NCI-H2107 treated with DMSO at 0.1 percent for 48 hours (cell line): ENCODE measurements at regions not wholly inside any gene's neighbourhood (a gene's known extent, or its start where the extent isn't known, plus 50 kb on each side); places are given as distances from the start of the nearest gene placed in this dataset.

ENCODE experiments used
- DNase-seq: peaks from one replicate; lab custom pipeline; 2025; ENCODE audit not compliant: unreplicated experiment; lab: John Stamatoyannopoulos, UW

DNA sequence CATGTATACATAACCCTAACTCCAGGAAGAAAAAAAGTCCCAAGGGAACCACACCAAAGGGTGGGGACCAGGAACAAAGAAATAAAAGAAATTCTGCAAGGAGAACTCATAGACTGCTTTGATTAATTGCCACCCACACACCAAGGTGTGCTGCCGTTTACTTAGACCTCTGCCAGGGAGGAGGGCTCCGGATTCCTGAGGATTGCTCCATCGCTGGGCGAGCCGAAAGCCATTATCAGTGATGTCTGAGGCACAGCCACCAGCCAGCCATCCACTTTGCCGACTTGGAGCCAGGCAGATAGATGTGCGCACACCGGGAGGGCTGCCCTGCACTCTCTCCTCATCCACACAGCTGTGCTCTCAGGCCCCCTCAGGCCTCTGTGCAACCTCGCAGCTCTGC, 272.7 kb upstream of the FOXQ1 start:
- no peak for DNase-seq

DNA sequence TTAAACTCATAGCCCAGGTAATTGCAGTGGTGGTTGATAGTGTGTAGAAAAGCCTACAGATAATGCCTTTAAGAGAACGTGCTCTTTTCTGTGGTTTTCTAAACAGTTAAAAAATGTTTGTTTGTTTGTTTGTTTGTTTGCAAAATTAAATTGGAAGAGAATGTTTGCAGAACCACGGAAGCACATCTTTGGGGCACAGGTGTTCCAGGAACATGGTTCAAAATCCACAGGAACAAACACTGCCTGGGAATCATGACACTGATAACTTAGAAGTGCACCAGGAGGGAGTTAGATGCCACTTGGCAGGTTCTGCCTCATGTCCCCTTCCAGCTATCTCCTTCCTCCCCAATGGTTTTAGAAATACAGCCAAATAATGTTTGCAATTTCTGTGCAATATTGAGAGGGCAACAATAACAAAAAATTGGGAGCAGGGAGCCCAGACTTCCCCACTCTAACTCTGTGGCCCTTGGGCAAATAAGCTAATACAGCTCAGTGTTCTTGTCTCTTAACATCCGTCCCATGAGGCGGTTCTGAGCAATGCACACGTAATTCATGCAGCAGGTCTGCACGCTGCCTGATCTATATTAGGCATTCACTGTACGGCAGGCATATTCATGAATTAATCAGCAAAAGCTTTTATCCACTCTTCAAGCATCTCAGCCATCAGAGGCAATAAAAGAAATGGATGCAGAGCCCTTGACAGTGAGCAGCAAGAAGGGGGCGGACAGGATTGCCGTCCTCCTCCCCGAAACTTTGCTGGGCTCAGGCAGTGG, 274.3 kb upstream of the FOXQ1 start:
- DNase-seq, result no peak

DNA sequence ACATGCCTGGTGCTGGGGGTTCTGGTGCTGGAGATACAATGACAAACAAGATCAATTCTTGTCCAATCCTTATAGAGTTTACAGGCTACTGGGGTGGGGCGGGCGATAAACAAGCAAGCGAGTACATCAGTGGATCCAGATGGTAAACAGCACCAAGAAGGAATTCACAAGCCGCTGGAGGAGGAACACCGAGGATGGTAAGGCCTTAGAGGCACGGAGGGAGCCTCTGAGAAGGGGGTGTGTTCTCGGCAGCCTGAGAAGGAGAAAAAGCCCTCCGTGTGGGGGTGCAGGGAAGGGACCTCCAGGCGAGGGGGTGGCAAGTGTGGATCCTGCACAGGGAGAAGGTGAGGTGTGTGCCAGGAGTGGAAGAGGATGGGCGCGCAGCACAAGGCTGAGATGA, 276.5 kb upstream of the FOXQ1 start:
- no peak for DNase-seq

DNA sequence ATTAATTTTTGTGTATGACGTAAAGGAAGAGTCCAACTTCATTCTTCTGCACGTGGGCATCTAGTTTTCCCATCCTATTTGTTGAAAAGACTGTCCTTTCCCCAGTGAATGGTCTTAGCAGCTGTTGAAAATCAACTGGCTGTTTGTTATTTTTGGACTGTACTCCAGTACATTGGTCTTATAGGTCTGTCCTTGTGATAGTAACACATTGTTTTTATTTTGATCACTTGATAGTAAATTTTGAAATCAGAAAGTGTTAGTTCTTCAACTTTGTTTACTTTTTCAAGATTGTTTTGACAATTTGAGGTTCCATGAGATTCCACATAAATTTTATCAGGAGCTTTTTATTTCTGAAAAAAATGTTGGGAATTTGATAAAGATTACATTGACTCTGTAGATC, 280.2 kb upstream of the FOXQ1 start:
- no peak for DNase-seq

DNA sequence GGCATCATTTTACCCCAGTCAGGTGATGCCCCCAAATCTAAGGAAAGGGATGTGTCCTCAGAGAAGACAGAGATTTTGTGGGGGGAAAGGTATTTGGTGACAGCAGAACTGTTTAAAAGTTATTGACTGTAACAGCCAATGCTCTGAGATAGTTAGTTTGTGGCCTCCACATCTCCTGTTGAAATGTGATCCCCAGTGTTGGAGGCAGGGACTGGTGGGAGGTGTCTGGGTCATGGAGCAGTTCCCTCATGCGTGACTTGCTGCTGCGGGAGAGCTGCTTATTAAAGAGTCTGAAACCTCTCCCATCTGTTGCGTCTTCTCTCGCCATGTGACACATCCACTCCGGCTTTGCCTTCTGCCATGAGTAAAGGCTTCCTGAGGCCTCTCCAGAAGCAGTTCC, 282.8 kb upstream of the FOXQ1 start:
- DNase-seq, result no peak

DNA sequence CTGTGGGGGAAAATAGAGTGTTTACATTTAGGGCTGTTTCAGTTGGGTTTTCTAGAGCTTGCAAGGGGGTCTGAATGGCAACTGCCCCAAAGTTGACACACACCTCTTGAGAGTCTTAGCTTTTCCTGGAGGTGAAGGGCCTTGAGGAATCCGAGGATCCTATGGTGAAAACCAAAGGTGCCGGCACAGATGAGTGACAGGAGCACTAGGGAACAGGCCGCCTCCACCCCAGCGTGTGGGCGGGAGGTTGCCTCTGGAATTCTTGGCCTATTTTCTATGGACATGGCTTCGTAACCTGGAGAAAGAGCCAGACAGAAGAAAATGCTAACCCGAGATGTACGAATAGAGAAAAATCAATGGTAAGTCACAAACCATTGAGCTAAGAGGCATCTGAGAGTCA, 283.2 kb upstream of the FOXQ1 start:
- no peak for DNase-seq

DNA sequence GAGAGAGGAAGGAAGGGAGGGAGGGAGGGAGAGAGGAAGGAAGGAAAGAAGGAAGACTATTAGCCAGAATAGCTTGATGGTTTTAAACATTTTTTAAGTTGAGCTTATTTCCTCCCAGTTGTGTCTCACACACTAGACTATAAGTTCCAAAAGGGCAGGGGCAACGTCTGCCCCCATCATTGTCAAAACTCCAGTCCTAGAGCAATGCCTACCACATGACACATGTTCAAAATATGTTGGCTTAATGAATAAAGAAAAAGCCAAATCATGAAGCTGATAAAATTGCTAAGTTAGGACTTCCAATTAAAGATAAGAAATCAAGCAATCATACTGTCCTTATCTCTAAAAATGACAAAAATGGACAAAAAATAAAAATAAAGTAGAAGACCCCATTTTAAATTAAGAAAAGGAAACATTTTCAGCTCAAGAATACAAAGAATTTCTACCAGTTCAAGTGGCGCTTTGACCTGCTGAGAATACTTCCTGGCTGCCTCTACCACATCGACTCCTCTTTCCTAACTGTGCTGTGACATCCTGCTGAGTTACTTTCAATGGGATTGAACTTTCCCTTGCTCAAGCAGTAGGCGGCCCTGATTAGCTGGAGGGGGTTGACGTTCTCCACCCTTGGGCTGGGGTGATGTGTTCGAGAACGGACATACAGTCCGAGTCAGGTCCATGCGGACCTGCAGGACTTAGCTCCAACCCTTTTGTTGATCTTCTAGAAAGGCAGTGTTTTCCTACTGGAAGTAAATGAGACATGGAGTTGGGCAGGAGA, 283.9 kb upstream of the FOXQ1 start:
- no peak for DNase-seq

DNA sequence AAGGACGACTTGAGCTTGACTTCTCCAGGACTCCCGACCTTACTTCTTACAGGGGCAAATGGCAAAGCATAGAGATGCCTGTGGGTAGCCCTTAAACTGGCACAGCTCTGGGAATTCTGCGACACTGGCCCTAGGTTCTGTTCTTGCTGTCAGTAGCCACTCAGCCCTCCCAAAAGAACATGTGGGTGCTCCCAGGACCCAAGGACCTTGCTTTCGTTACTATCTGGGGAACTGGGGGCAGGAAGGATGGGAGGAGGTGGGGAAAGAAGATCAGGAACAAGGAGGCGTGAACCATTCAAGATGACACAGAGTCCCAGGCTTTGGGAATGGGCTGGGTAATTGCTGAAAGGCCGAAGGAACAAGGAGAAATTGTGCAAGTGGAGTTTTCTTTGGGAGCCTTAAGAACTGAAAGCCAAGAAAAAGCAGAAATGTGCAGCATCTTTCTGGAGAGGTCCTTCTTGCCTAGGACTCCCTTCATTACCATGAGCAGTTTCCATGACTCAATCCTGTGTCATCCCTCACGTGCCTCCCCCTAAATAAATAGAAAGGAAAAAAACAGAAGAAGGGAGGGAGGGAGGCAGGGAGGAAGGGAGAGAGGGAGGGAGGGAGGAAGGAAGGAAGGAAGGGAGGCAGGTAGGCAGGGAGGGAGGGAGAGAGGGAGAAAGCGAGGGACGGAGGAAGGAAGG, 284.6 kb upstream of the FOXQ1 start:
- DNase-seq, result no peak

DNA sequence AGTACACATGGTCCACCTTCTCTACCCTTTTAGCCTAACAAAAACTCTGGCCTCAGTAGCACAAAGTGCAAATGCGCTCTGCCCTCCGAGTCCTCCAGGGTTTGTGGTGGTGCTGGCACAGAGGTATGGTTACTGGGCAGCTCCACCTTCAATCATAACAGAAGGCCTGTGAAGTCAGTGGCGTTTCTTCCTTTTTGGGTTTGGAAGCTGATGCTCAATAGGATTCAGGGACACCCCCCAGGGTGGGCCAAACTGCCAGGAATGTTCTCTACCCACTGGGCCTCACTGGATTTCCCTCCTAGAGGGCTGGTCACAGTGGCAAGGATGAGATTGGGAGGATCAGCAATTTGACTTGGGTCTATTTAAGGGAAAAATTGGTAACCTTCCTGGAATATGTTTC, 286.1 kb upstream of the FOXQ1 start:
- no peak for DNase-seq

DNA sequence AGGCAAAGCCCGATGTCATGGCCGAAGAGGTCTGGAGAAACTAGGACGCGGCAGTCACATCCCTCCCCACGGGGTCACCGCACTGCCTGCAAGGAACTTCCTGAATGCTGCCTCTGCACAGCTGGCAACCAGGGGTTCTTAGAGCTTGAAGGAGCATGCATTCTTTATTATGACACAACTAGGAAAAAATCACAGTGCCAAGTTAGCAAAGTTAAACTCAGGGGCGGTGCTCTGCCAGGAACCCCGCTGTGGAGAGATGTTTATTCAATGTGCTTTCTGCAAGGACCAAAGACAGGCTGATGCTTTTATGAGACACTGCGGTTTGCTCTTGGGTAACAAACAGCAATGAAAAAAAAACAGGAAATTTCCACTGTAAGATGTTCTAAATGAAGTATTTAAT, 287.3 kb upstream of the FOXQ1 start:
- no peak for DNase-seq

DNA sequence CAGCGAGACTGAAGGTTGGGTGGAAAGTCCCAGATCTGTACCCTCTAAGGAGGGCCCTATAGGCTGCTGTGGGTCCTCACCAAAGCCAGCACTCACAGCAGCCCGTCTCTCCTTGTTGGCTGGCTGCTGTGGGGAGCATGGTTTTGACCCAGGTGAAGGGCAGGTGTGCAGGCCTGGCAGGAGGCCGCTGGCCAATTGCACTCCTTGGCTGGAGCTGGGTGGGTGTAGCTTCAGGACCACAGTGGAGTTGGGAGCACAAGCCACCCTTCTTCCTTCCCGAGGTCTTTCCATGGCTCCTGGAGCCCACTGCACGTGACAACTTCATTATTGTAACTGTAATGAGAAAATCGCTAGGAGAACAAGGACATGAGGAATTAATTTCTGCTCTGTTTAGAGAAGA, 287.7 kb upstream of the FOXQ1 start:
- DNase-seq, result no peak

DNA sequence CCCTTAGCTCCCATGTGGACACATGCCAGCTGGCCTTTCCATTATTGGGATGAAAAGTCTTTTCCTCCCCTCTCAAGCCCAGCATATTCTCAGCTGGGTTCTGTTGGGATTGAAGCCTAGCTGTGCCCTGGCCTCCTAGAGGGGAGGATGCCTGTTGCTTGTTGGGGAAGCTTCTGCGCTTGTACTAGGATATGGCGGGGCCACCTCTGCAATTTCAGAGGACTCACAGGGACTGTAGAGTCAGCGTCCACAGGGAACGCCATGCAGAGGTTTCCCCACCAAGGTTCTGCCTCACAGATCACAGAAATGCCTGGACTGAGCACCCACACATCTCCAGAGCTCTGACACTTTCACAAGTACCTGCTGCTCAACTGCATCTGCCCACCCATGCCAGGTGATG, 288.7 kb upstream of the FOXQ1 start:
- DNase-seq, result no peak

DNA sequence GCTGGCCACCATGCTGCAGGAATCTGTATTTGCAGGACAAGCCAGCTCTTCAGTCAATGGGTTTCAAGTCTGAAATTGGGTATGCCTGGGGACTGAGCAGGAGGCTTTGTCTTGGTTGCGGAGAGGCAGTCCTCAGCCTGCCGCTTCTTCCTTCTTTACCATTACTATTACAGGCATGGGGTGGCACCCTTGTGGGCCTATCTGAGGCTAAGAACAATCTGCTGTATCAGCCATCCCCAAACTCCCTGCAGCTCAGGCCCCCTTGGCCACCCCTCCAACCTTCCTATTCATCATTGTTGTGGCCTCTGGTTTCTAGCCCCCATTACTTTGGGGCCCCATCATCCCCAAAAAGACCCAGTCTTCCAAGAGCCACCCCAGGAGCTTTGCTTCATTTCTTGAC, 289.2 kb upstream of the FOXQ1 start:
- DNase-seq, result no peak

DNA sequence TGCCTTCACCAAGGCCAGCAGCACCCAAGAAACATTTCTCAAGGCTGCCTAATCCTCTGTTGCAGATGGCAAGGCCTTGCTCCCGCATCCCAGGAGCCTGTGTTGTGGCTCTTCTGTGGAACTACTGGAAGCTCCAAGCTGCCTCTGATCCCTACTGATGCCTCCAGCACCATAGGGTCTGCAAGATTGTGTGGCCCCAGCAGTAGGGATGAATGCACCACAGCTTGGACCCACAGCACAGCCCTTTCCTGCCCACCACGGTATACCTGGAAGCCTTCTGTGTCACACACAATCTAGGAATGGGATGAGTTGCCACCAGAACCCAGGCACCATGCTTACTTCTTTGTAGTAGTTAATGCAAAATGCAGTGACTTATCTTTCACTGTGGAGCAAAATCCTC, 291.1 kb upstream of the FOXQ1 start:
- DNase-seq, result no peak

DNA sequence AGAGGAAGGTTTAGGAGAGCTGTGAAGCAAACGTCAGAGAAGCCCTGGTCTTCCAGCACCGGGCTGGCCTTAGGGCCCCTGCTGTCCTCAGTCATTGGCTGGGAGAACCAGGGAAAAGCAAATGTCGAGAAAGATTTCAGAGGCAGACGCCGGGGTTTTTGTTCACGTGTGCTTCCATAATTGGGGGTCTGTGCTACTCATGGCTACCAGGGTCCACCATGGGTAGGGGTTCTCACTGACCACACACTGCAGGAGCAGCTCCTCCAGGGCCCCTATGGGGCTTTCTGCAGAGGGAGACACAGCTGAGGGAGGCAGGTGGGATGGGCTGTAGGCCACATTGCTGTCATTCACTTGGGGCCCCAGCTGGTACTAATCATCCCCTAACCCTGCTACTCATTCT, 291.8 kb upstream of the FOXQ1 start:
- DNase-seq, result no peak

DNA sequence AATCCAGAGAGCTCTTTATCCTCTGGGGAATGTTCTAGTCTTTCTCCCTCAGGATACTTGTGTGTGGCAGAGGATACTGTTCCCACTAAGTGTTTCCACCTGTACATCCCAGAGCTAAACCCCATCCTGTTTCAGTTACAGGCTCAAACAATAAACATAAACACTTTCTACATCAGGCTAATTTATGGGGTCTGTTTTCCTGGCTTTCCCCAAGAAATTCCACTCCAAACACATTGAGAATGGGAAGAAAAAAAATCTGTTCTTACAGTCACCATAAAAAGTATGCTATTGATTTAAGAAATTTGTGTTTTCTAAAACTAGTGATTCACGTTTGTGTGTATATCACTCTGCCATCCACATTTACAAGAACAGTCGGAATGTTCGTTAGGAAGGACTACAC, 293.9 kb upstream of the FOXQ1 start:
- DNase-seq, result no peak

DNA sequence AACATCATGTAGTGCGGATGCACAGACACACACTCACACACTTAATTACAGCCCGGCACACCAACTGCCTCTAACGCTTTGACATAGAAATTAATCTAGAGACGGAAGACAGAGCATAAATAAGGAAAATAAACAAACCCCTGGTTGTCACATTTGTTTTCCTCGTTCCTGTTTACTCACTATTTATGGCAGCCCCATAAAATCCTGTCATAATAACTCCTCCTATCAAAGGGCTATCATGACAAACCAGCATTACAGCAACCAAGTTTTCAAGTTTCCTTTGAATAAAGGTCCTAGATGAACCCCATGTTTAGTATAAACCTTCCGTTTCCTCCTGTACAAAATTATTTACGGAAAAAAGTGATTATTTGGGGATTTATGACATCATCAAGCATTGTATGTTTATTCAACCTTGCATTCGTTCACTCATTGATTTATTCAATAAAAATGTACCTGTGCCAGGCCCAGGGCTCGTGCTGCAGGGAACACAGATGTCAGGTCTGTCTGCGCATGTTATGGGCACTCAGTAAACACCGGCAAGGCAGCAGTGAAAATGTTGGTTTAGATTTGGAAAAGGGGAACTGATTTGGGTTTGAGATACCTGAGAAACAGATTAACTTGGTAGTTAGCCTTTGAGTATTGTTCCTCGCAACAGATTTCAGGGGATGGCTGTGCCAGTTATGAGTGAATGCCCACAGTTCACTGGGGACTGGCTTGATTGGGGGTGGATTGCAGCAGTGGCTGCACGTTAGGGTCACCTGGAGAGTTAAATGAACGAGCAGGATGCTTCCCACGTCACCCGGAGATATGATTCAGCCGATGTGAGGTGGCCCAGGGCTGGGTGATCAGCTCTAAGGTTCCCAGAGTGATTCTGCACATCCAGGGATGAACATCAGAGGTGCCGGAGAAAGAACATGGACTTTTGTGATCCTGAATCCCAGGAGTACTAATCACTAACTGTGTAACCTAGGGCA, 295.3 kb upstream of the FOXQ1 start:
- no peak for DNase-seq

DNA sequence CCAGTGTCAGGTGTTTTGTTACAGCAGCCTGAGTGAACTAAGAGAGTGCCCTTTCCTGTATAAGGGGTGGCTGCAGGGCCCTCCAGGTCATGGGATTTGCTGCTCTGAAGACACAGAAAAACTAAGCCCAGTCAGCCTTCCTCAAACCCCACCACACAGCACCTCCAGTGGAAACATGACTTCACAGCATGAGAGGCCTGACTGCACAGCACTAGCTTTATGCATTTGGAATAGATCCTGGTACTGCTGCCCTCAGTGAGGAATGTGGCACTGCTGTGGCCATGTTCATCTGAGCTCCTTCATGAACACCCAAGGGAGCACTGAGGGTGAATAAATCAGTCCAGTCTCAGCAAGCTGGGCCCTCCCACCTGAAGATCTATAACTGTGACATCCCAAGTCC, 296.1 kb upstream of the FOXQ1 start:
- no peak for DNase-seq

DNA sequence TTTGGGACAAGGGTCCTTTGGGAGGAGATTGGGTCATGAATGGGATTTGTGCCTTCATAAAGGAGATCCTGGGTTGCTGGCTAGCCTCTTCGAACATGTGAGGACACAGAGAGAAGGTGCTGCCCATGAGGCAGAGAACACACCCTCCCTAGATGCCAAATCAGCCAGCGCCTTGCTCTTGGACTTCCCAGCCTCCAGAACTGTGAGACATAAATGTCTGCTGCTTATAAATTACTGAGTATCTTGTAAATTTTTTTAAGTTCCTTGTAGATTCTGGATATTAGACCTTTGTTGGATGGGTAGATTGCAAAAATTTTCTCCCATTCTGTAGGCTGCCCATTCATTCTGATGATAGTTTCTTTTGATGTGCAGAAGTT, 297.5 kb upstream of the FOXQ1 start:
- no peak for DNase-seq

DNA sequence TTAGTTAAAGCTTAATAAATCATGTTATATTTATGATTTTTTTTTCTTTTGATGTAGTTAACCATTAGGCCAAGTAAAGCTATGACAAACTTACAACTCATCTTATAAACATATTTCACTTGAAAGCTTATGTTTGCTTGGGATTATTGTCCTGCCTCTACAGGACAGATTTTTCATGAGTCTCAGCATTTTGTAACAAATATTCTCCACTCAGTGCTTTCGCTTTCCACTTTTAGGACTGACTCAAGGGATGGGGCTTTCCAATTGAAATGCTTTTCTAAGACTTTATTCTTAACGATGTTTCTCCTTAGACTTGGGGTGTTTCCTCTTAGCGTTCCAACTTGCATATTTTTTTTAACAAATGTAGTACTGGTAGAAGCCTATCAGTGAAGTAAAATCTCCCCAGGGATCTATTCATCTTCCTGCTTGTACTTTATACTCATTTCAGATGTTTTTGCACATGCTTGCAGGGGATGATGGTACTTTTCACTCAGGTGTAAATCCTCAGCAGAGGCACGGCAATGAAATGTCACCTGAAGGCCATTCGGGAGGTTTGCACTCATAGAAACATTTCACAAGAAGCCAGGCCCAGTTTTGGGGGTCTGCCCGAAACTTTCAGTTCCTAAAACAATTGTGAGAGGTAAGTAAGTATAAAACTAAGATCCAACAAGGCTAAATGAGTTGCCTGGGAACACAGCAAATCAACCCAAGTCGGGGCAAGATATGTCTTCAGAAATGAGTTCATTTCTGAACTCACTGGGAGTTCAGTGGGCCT, 298.1 kb upstream of the FOXQ1 start:
- no peak for DNase-seq
